Omental fat pad (tissue), 3 donors: ENCODE measurements at regions not wholly inside any gene's neighbourhood (a gene's known extent, or its start where the extent isn't known, plus 50 kb on each side); places are given as distances from the start of the nearest gene placed in this dataset.

ENCODE experiments used
- ATAC-seq: fragments of 150-250 bp; one replicate; pipeline ENCODE4 v1.9.1; 2016; ENCODE audit warnings: mild to moderate bottlenecking, moderate library complexity; ENCODE audit not compliant: low FRiP score
- DNase-seq: peaks from one replicate; pipeline ENCODE4 v3.0.0-alpha.2; 2019; ENCODE audit warnings: low spot score
- TF ChIP-seq, protein P1 (sequence below), 3 donors: fragments of 450-650 bp; IDR thresholded peaks; one replicate each; pipeline ENCODE4 v1.5.1; 2016 to 2017; ENCODE audit warnings: antibody characterized with exemption in 3 of 3, mild to moderate bottlenecking in 3 of 3, moderate library complexity in 2 of 3

DNA sequence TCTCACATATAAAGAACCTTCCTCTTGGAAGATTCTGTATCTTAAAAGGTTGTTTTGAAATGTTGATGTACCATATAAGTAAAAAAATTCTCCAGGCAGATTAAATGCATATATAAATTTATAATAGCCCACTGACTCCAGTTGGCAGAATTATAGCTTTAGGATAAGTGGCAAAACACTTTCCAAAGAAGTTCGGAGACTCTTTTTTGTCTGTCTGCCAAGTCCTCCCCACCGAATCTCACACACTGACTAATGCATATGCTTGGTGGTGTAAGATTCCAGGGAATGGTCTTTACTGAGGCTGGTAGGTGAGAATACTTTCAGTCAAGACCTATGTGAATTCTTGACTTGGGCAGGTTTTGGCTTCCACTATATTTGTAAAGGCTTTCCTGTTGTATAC, 724.3 kb upstream of the CXADR start:
- DNase-seq: no peak
- ATAC-seq: no peak
- TF ChIP-seq, protein P1, sequence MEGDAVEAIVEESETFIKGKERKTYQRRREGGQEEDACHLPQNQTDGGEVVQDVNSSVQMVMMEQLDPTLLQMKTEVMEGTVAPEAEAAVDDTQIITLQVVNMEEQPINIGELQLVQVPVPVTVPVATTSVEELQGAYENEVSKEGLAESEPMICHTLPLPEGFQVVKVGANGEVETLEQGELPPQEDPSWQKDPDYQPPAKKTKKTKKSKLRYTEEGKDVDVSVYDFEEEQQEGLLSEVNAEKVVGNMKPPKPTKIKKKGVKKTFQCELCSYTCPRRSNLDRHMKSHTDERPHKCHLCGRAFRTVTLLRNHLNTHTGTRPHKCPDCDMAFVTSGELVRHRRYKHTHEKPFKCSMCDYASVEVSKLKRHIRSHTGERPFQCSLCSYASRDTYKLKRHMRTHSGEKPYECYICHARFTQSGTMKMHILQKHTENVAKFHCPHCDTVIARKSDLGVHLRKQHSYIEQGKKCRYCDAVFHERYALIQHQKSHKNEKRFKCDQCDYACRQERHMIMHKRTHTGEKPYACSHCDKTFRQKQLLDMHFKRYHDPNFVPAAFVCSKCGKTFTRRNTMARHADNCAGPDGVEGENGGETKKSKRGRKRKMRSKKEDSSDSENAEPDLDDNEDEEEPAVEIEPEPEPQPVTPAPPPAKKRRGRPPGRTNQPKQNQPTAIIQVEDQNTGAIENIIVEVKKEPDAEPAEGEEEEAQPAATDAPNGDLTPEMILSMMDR (IDR thresholded peaks at IDR 0.05): no peak

DNA sequence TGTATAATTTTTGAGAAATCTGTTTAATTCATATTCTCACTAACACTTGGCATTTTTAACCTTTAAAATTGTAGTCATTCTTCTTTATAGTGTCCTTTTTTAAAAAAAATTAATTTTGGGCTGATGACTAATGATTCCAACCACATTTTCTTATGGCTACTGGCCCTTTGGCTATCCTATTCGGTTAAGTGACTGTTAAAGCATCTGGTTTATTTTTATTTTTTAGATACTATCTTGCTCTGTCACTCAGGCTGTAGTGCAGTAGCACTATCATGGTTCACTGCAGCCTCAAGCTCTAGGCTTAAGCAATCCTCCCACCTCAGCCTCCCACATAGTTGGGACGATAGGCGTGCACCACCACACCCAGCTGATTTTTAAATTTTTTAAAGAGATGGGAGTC, 723.2 kb upstream of the CXADR start:
- DNase-seq (no peak), ATAC-seq (no peak)
- TF ChIP-seq, protein P1 (IDR thresholded peaks at IDR 0.05): no peak

DNA sequence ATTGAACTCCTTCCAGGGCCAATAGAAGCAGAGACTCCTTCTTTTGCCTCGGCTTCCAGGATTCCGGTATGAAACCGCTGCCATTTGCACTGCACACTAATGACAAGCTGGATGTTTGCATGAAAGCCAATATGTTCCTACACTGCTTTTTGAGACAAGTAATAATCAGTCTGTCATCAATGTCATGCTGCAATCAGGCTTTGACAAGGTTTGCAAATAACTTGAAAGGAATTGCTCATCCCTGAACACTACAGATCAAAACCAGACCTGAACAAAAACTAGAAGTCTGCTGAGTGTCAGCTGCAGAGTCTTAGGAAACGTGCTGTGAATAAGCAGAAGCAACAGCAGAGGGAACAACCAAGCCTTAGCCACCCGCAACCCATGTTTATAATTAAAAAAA, 720.7 kb upstream of the CXADR start:
- no peak for DNase-seq
- no peak for ATAC-seq
- TF ChIP-seq, protein P1 (IDR thresholded peaks at IDR 0.05): no peak

DNA sequence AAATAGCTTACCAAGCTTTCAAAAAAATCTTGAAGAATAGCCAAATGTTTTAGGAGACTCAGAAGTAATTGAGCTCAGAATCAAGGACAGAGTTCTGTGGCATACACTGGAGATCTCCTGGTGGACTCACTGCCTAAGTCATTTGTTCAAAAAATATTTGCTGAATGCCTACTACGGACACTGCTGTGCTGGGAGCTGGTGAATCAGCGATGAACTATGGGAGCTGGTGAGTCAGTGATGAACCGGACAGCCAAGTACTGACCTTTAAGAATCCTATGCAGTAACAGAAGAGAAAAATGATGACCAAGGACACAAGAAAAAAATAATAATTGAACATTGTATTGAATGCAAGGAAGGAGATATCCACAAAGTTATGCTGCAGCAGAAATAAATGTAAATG, 717.9 kb upstream of the CXADR start:
- ATAC-seq: peak; percentile 83
- TF ChIP-seq, protein P1 (IDR thresholded peaks at IDR 0.05): no peak
- DNase-seq: peak; percentile 32

GRCh38 chr21:16796776-16797175, 716.1 kb upstream of the CXADR start:
- TF ChIP-seq, protein P1 (IDR thresholded peaks at IDR 0.05): no peak
- no peak for DNase-seq
- no peak for ATAC-seq

DNA sequence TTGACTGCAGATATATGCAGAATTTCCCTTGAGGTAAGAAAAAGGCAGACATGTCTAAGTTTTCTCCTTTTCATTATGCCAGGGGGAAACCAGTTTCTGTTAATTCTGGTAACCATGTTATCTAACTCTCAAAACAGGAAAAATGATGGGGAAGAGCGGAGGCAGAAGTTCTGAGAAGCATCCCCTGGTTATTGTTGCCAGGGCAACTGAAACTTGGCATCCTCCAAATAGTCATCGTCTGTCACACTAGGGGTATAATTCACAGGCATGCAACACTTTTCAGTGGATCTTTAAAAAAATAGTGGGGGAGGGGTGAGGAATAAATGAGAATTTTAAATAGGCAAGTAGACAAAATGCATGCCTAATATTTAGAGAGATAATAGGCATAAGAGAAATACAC, 715.3 kb upstream of the CXADR start:
- ATAC-seq: no peak
- TF ChIP-seq, protein P1 (IDR thresholded peaks at IDR 0.05): no peak
- no peak for DNase-seq

GRCh38 chr21:16797966-16798365, 714.9 kb upstream of the CXADR start:
- TF ChIP-seq, protein P1 (IDR thresholded peaks at IDR 0.05): no peak
- ATAC-seq: no peak

More at GRCh38 chr21:16797966-16798365, 714.9 kb upstream of the CXADR start:
- no peak for DNase-seq
